WTC11 (cell line): ENCODE measurements at regions not wholly inside any gene's neighbourhood (a gene's known extent, or its start where the extent isn't known, plus 50 kb on each side); places are given as distances from the start of the nearest gene placed in this dataset.

Experiments used
- ATAC-seq: fragments of 200-7000 bp; cut with Tn5 transposase; 2 replicates; pipeline ENCODE4 v1.10.0; 2021; ENCODE audit warnings: mild to moderate bottlenecking, moderate library complexity
- CTCF ChIA-PET: fragments of 300-600 bp; sonication (Branson Sonifier 250); formaldehyde crosslinking; loops from one replicate; lab custom pipeline; 2021; ENCODE audit warnings: antibody characterized with exemption; lab: Charles Lee
- POLR2A ChIA-PET: fragments of 350-600 bp; sonication (Branson Sonifier 250); formaldehyde crosslinking; loops from one replicate; lab custom pipeline; 2021; ENCODE audit warnings: antibody characterized with exemption; lab: Charles Lee
- DNase-seq: peaks from one replicate; pipeline ENCODE4 v3.0.0; 2021; ENCODE audit warnings: low spot score
- H3K27ac Mint-ChIP-seq: 2 replicates; pipeline ENCODE4 v1.8.0; 2021; ENCODE audit warnings: mixed read lengths
- H3K27me3 Mint-ChIP-seq: 2 replicates; pipeline ENCODE4 v1.8.0; 2021; ENCODE audit warnings: low read depth, mild to moderate bottlenecking, moderate library complexity, mixed read lengths
- H3K36me3 Mint-ChIP-seq: 2 replicates; pipeline ENCODE4 v1.8.0; 2021; ENCODE audit warnings: mixed read lengths
- H3K4me1 Mint-ChIP-seq: 2 replicates; pipeline ENCODE4 v1.8.0; 2022; ENCODE audit warnings: mixed read lengths
- H3K4me3 Mint-ChIP-seq: 2 replicates; pipeline ENCODE4 v1.8.0; 2021; ENCODE audit warnings: mild to moderate bottlenecking, moderate library complexity, mixed read lengths
- H3K9me3 Mint-ChIP-seq: 2 replicates; pipeline ENCODE4 v1.8.0; 2021; ENCODE audit warnings: mixed read lengths
- CREM ChIP-seq: sonication (generic); formaldehyde crosslinking; IDR thresholded peaks from 2 replicates; pipeline ENCODE4 v1.8.1; 2022; ENCODE audit warnings: mild to moderate bottlenecking, missing genetic modification reagents, moderate library complexity
- FOXJ3 ChIP-seq: sonication (generic); formaldehyde crosslinking; IDR thresholded peaks from 2 replicates; pipeline ENCODE4 v1.9.0; 2021; ENCODE audit warnings: missing genetic modification reagents, mild to moderate bottlenecking, borderline replicate concordance
- GABPB1 ChIP-seq: sonication (generic); formaldehyde crosslinking; IDR thresholded peaks from 2 replicates; pipeline ENCODE4 v1.8.1; 2023; ENCODE audit warnings: mild to moderate bottlenecking, missing genetic modification reagents
- GRHL2 ChIP-seq: fragments of 250-450 bp; sonication (Bioruptor Pico); IDR thresholded peaks from 2 replicates; pipeline ENCODE4 v1.8.0; 2022; ENCODE audit warnings: mild to moderate bottlenecking, moderate library complexity; ENCODE audit not compliant: insufficient replicate concordance, severe bottlenecking
- HMGA2 ChIP-seq: fragments of 250-450 bp; sonication (Bioruptor Pico); IDR thresholded peaks from 2 replicates; pipeline ENCODE4 v1.4.0; 2021; ENCODE audit warnings: mild to moderate bottlenecking, moderate library complexity
- IRF2 ChIP-seq: sonication (generic); formaldehyde crosslinking; IDR thresholded peaks from 2 replicates; pipeline ENCODE4 v1.8.0; 2022; ENCODE audit warnings: low read depth, missing genetic modification reagents, borderline replicate concordance
- NFYB ChIP-seq: sonication (generic); formaldehyde crosslinking; conservative IDR thresholded peaks from 2 replicates; pipeline ENCODE4 v1.8.0; 2022; ENCODE audit warnings: low read depth, missing genetic modification reagents
- NR3C1 ChIP-seq: sonication (generic); formaldehyde crosslinking; conservative IDR thresholded peaks from 2 replicates; pipeline ENCODE4 v1.8.1; 2023; ENCODE audit warnings: low read depth, mild to moderate bottlenecking, missing genetic modification reagents
- SMAD4 ChIP-seq: sonication (generic); formaldehyde crosslinking; IDR thresholded peaks from 2 replicates; pipeline ENCODE4 v1.8.0; 2022; ENCODE audit warnings: mild to moderate bottlenecking, missing genetic modification reagents
- SOX15 ChIP-seq: fragments of 250-450 bp; sonication (Bioruptor Pico); IDR thresholded peaks from 2 replicates; pipeline ENCODE4 v1.9.0; 2021; ENCODE audit warnings: mild to moderate bottlenecking
- SP1 ChIP-seq: sonication (generic); formaldehyde crosslinking; conservative IDR thresholded peaks from 2 replicates; pipeline ENCODE4 v1.8.1; 2022; ENCODE audit warnings: missing genetic modification reagents
- TEAD1 ChIP-seq: sonication (generic); formaldehyde crosslinking; IDR thresholded peaks from 2 replicates; pipeline ENCODE4 v1.8.0; 2022; ENCODE audit warnings: mild to moderate bottlenecking, missing genetic modification reagents
- ZNF138 ChIP-seq: sonication (generic); formaldehyde crosslinking; conservative IDR thresholded peaks from 2 replicates; pipeline ENCODE4 v1.8.1; 2022; ENCODE audit warnings: mild to moderate bottlenecking, moderate library complexity, missing genetic modification reagents
- ZNF263 ChIP-seq: sonication (generic); formaldehyde crosslinking; IDR thresholded peaks from 2 replicates; pipeline ENCODE4 v1.8.1; 2022; ENCODE audit warnings: low read depth, mild to moderate bottlenecking, moderate library complexity, missing genetic modification reagents
- TF ChIP-seq, protein P1 (sequence below): sonication (generic); formaldehyde crosslinking; IDR thresholded peaks from 2 replicates; pipeline ENCODE4 v1.8.1; 2022; ENCODE audit warnings: mild to moderate bottlenecking, moderate library complexity, missing genetic modification reagents
- TF ChIP-seq, protein P2 (sequence below): sonication (generic); formaldehyde crosslinking; IDR thresholded peaks from 2 replicates; pipeline ENCODE4 v1.8.1; 2022; ENCODE audit warnings: missing genetic modification reagents, borderline replicate concordance
- TF ChIP-seq, protein P3 (sequence below): sonication (generic); formaldehyde crosslinking; IDR thresholded peaks from 2 replicates; pipeline ENCODE4 v1.8.0; 2022; ENCODE audit warnings: mild to moderate bottlenecking, missing genetic modification reagents
- TF ChIP-seq, protein P4 (sequence below): sonication (generic); formaldehyde crosslinking; IDR thresholded peaks from 2 replicates; pipeline ENCODE4 v1.8.0; 2023; ENCODE audit warnings: missing genetic modification reagents
- TF ChIP-seq, protein P5 (sequence below): sonication (generic); formaldehyde crosslinking; IDR thresholded peaks from 2 replicates; pipeline ENCODE4 v1.8.1; 2022; ENCODE audit warnings: low read depth, missing genetic modification reagents, borderline replicate concordance
- TF ChIP-seq, protein P6 (sequence below): sonication (generic); formaldehyde crosslinking; IDR thresholded peaks from 2 replicates; pipeline ENCODE4 v1.8.0; 2022; ENCODE audit warnings: mild to moderate bottlenecking, missing genetic modification reagents
- TF ChIP-seq, protein P7 (sequence below): fragments of 250-450 bp; sonication (Bioruptor Pico); IDR thresholded peaks from 2 replicates; pipeline ENCODE4 v2.1.2; 2022; ENCODE audit warnings: mild to moderate bottlenecking, moderate library complexity
- TF ChIP-seq, protein P8 (sequence below): sonication (generic); formaldehyde crosslinking; IDR thresholded peaks from 2 replicates; pipeline ENCODE4 v1.8.0; 2022; ENCODE audit warnings: missing genetic modification reagents

DNA sequence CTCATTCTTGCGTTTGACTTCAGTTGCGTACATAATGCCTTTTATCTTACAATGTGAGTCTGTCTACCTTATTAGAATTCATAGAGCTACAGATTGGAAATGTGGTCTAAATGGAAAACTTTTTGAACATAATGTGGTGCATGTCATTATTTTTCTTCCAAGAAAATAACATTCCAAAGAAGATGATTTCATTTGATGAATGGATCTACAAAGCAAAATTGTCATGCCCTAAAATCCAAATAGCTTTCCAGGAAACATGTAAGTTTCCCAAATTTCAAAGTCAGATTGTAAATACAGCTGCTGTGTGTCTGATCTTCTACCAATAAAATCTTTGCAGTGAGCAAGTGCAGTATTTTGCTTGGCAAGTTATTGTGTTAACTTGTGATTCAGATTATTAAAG, 101.8 kb upstream of the FZD8 start (continued):
- no peak for TF ChIP-seq ZNF138
- no peak for TF ChIP-seq GRHL2 (CRISPR knock-in tag)
- TF ChIP-seq CREM (CRISPR knock-in tag) = no peak
- TF ChIP-seq SMAD4 (CRISPR knock-in tag) = no peak
- TF ChIP-seq, protein P1, sequence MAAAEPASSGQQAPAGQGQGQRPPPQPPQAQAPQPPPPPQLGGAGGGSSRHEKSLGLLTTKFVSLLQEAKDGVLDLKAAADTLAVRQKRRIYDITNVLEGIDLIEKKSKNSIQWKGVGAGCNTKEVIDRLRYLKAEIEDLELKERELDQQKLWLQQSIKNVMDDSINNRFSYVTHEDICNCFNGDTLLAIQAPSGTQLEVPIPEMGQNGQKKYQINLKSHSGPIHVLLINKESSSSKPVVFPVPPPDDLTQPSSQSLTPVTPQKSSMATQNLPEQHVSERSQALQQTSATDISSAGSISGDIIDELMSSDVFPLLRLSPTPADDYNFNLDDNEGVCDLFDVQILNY (CRISPR knock-in tag) = no peak
- TF ChIP-seq TEAD1 (CRISPR knock-in tag) = no peak
- no peak for TF ChIP-seq SP1 (CRISPR knock-in tag)
- no peak for TF ChIP-seq NR3C1 (CRISPR knock-in tag)
- TF ChIP-seq, protein P2, sequence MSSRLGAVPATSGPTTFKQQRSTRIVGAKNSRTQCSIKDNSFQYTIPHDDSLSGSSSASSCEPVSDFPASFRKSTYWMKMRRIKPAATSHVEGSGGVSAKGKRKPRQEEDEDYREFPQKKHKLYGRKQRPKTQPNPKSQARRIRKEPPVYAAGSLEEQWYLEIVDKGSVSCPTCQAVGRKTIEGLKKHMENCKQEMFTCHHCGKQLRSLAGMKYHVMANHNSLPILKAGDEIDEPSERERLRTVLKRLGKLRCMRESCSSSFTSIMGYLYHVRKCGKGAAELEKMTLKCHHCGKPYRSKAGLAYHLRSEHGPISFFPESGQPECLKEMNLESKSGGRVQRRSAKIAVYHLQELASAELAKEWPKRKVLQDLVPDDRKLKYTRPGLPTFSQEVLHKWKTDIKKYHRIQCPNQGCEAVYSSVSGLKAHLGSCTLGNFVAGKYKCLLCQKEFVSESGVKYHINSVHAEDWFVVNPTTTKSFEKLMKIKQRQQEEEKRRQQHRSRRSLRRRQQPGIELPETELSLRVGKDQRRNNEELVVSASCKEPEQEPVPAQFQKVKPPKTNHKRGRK (CRISPR knock-in tag) = no peak
- no peak for TF ChIP-seq GABPB1 (CRISPR knock-in tag)
- TF ChIP-seq, protein P3, sequence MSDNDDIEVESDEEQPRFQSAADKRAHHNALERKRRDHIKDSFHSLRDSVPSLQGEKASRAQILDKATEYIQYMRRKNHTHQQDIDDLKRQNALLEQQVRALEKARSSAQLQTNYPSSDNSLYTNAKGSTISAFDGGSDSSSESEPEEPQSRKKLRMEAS (CRISPR knock-in tag) = no peak
- TF ChIP-seq, protein P4, sequence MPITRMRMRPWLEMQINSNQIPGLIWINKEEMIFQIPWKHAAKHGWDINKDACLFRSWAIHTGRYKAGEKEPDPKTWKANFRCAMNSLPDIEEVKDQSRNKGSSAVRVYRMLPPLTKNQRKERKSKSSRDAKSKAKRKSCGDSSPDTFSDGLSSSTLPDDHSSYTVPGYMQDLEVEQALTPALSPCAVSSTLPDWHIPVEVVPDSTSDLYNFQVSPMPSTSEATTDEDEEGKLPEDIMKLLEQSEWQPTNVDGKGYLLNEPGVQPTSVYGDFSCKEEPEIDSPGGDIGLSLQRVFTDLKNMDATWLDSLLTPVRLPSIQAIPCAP (CRISPR knock-in tag) = no peak
- TF ChIP-seq SOX15 (CRISPR knock-in tag) = no peak

DNA sequence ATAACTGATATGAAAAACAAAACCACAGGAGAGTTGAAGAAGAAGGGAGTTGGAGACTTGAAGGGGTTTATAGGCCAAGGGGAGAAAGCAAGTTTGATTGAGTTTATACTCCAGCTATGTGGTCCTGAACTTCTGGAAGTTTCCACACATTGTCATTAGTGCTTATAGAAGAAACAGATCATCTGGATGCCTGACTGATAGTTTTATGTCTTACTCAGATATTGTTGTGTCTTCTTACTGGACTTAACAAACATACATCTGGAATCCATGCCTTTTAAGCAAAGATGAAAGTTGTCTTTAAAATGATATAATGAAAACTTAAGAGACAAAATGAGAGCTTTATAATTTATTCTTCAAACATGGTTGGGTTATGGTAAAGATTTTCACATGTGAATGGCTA, 101.3 kb upstream of the FZD8 start:
- H3K36me3 Mint-ChIP-seq = no peaks in the 10 kb centered on the region
- no peak for DNase-seq
- ATAC-seq = no peak
- H3K27ac Mint-ChIP-seq = no peak overlapping the region
- H3K4me1 Mint-ChIP-seq = peaks cover 6% of the 10 kb centered on the region; the same call in 1 of the 2 replicates
- TF ChIP-seq HMGA2 (CRISPR knock-in tag) = no peak
- TF ChIP-seq TEAD1 (CRISPR knock-in tag) = no peak
- TF ChIP-seq, protein P5, sequence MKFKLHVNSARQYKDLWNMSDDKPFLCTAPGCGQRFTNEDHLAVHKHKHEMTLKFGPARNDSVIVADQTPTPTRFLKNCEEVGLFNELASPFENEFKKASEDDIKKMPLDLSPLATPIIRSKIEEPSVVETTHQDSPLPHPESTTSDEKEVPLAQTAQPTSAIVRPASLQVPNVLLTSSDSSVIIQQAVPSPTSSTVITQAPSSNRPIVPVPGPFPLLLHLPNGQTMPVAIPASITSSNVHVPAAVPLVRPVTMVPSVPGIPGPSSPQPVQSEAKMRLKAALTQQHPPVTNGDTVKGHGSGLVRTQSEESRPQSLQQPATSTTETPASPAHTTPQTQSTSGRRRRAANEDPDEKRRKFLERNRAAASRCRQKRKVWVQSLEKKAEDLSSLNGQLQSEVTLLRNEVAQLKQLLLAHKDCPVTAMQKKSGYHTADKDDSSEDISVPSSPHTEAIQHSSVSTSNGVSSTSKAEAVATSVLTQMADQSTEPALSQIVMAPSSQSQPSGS (CRISPR knock-in tag) = no peak
- ChIA-PET POLR2A (no interaction called here), CTCF (no interaction called here)
- H3K4me3 Mint-ChIP-seq = no peak overlapping the region
- no peaks in the 10 kb centered on the region for H3K27me3 Mint-ChIP-seq
- H3K9me3 Mint-ChIP-seq = peaks cover 7% of the 10 kb centered on the region

DNA sequence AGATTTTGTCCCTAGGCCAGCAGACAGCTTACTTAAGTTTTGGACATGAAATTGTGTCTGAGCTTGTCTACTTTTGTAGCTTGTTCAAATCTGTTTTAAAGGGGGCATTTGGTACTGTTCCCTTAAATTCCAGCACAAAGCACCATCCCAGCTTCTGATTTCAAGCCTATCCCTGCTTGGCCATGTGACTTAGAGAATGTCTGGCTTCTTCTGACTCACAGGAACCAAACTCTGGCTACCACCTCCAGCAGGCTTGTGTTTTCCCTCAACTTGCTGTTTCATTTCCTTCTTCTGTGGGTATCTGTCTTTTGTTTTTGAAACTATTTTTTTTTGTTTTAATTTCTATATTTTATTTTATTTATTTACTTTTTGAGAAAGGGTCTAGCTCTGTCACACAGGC, 97.9 kb upstream of the FZD8 start:
- ATAC-seq = no peak
- no peak for TF ChIP-seq IRF2
- TF ChIP-seq, protein P6, sequence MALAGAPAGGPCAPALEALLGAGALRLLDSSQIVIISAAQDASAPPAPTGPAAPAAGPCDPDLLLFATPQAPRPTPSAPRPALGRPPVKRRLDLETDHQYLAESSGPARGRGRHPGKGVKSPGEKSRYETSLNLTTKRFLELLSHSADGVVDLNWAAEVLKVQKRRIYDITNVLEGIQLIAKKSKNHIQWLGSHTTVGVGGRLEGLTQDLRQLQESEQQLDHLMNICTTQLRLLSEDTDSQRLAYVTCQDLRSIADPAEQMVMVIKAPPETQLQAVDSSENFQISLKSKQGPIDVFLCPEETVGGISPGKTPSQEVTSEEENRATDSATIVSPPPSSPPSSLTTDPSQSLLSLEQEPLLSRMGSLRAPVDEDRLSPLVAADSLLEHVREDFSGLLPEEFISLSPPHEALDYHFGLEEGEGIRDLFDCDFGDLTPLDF (CRISPR knock-in tag) = no peak
- TF ChIP-seq, protein P7, sequence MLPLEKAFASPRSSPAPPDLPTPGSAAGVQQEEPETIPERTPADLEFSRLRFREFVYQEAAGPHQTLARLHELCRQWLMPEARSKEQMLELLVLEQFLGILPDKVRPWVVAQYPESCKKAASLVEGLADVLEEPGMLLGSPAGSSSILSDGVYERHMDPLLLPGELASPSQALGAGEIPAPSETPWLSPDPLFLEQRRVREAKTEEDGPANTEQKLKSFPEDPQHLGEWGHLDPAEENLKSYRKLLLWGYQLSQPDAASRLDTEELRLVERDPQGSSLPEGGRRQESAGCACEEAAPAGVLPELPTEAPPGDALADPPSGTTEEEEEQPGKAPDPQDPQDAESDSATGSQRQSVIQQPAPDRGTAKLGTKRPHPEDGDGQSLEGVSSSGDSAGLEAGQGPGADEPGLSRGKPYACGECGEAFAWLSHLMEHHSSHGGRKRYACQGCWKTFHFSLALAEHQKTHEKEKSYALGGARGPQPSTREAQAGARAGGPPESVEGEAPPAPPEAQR (CRISPR knock-in tag) = no peak
- no peak for TF ChIP-seq FOXJ3 (CRISPR knock-in tag)
- TF ChIP-seq SP1 (CRISPR knock-in tag) = no peak
- no peak for TF ChIP-seq NFYB (CRISPR knock-in tag)
- TF ChIP-seq, protein P8, sequence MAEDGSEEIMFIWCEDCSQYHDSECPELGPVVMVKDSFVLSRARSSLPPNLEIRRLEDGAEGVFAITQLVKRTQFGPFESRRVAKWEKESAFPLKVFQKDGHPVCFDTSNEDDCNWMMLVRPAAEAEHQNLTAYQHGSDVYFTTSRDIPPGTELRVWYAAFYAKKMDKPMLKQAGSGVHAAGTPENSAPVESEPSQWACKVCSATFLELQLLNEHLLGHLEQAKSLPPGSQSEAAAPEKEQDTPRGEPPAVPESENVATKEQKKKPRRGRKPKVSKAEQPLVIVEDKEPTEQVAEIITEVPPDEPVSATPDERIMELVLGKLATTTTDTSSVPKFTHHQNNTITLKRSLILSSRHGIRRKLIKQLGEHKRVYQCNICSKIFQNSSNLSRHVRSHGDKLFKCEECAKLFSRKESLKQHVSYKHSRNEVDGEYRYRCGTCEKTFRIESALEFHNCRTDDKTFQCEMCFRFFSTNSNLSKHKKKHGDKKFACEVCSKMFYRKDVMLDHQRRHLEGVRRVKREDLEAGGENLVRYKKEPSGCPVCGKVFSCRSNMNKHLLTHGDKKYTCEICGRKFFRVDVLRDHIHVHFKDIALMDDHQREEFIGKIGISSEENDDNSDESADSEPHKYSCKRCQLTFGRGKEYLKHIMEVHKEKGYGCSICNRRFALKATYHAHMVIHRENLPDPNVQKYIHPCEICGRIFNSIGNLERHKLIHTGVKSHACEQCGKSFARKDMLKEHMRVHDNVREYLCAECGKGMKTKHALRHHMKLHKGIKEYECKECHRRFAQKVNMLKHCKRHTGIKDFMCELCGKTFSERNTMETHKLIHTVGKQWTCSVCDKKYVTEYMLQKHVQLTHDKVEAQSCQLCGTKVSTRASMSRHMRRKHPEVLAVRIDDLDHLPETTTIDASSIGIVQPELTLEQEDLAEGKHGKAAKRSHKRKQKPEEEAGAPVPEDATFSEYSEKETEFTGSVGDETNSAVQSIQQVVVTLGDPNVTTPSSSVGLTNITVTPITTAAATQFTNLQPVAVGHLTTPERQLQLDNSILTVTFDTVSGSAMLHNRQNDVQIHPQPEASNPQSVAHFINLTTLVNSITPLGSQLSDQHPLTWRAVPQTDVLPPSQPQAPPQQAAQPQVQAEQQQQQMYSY (CRISPR knock-in tag) = no peak
- TF ChIP-seq ZNF263 (CRISPR knock-in tag) = no peak

More for the DNA sequence above, 97.9 kb upstream of the FZD8 start:
- no peaks in the 10 kb centered on the region for H3K36me3 Mint-ChIP-seq
- H3K27me3 Mint-ChIP-seq = no peaks in the 10 kb centered on the region
- H3K4me3 Mint-ChIP-seq = no peak overlapping the region
- POLR2A ChIA-PET = no interaction called here
- no peaks in the 10 kb centered on the region for H3K4me1 Mint-ChIP-seq
- H3K27ac Mint-ChIP-seq = no peak overlapping the region
- CTCF ChIA-PET = no interaction called here
- peaks cover 19% of the 10 kb centered on the region for H3K9me3 Mint-ChIP-seq
- DNase-seq = no peak
